Hindlimb muscle (tissue), 1 donor: ENCODE measurements at regions not wholly inside any gene's neighbourhood (a gene's known extent, or its start where the extent isn't known, plus 50 kb on each side); places are given as distances from the start of the nearest gene placed in this dataset.

ENCODE experiments used
- DNase-seq: peaks from one replicate; pipeline ENCODE4 v3.0.0-alpha.2; 2013

DNA sequence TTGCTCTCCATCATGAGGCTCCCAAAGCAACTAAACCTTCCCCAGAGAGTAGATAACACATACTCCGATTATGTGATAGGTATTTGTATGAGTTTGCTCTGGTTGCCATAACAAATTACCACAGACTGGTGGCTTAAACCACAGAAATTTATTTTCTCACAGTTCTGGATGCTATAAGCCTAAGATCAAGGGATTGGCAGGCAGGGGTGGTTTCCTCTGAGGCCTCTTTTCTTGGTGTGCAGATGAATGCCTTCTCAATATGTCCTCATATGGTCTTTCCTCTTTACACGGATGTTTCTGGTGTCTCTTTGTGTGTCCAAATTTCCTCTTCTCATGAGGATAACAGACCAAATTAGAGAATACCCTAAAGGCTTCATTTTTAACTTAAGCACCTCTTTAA is 285.8 kb upstream of the GRIP1 start:
- DNase-seq, result no peak

DNA sequence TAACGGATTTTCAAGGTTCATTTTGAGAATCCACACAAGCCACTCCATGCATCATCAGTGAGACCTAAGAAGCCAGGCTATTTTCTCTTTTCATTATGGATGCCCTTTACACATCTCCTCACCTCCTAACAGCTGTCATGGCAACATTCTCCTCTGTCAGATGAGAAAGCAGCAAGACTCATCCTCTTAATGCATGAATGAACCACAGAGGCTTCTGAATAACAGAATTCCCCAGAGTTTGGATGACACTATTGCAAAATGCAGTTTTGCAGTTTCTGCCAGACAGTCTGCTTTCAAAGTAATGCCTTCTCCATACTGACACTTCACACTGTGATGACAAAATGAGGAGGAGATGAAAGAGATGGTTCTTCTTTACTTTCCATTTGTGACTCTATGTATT is 286.7 kb upstream of the GRIP1 start:
- DNase-seq, result no peak

DNA sequence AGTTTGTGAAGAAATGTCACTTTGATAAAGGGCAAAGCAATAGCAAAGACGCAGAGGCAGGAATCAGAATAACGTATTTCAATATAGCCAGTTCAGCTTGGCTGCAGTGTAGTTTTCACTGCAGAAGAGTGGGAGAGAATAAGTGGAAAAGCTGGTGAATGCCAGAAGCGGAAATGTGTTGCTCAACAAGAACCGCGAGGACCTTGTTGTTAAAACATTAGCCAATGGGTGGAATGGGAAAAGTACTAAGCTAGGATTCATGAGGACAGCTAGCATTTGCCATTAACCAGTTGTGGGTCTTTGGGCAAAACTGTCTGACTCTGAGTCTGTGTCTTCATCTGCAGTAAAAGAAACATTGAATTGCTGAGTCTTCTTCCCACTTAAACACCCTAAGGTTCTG is 292.9 kb upstream of the GRIP1 start:
- DNase-seq, result no peak

DNA sequence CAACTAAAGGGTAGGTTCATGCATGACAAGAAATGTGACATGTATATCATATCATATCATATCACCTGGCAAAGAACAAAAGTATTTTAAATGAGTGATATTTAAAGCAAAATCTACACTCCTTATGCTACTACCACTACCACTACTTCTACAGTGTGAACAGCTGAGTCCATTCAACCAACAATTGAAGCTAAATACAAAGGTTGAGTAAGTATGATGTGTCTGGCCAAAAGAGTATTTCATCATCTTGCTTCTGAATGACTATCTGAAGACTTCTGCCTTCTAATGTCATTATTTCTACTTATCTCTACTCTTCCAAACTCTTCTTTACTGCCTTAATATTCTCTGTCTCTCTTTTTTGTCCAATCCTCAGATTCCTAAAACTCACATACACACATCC is 292.6 kb upstream of the CAND1 start:
- DNase-seq, result no peak

DNA sequence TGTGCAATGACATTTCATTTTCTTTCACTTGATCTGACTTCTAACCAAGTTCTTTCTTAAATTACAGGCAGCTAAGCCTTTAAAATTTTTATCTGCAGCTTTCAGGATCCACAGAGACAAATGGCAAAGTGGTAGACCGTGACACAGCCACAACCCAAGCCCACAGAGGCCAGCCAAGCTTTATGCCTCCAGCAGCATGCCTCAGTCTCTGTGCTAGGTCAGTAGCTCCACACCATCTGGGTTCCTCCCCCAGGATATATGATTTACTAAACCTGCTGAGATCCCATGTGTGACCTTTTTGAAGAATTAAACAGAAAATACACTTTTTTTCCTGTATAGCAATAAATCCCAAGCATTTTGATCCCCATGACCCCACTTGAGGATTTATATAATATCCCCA is 290.4 kb upstream of the CAND1 start:
- DNase-seq, result no peak

DNA sequence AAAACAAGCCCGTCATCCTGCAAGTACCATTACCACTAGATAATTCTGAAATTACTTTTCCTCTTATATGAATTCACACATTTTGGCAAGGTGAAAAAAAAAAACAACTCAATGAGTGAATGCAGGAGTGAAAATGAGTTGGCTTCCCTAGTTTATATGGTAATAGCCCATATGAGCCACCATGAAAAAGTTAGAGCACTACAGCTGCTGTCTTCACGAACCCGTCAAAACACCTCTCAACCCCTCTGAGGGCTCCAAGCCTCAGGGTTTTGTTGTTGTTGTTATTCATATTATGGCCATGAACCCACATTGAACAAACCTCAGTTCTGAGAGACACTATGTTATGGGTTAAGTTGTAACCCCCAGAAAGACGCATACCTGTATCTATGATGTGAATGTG is 289.9 kb upstream of the CAND1 start:
- no peak for DNase-seq

DNA sequence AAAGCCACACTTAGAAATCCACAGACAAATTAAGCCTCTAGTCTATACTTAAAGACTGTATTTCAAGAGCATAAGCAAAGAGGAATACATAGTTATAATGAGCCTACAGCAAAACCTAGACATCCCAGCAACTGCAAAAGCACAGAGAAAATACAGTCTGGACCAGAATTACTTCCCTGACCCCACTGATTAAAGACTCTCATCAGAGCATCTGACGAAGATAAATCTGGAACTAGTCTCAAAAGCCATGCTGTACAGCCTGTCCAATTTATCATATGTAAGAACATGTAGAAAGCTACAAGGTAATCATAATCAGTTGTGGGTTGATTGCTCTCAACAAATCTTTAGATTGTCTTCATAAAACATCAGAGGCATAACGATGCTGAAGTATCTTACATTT is 285.1 kb upstream of the CAND1 start:
- no peak for DNase-seq

DNA sequence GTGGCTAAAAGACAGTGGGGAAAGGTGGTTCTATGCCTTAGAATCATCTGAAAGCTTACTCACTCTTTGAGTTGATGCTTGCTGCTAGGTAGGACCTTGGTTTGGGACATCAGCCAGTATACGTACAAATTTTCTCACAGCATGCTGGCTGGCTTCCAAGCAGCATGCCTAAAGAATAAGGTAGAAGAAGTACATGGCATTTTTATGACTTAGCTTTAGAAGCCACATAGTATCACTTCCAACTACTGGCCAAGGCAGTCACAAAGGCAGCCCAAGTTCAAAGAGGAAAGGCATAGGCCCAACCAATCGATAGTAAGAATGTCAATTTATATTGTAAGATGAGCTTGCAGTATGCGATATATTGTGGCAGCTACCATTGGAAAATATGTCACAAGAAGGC is 284.2 kb upstream of the CAND1 start:
- no peak for DNase-seq

DNA sequence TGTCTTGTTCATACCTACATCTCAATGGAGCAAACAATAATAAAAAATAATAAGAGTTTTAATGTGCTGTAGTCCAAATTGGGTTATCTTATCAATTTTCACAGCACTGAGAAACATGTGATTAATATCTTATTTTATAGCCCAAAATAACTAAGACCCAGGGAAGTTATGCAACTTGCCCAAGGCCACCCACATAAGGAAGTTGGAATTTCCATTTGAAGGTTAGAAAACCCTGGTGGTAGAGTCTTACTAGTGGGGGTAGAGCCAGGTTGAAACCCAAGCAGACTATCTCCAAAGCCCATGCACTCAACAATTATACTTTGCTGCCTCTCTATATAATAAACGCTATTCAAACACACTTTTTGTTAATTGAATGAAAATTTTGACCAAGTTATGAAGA is 270.0 kb upstream of the CAND1 start:
- no peak for DNase-seq

DNA sequence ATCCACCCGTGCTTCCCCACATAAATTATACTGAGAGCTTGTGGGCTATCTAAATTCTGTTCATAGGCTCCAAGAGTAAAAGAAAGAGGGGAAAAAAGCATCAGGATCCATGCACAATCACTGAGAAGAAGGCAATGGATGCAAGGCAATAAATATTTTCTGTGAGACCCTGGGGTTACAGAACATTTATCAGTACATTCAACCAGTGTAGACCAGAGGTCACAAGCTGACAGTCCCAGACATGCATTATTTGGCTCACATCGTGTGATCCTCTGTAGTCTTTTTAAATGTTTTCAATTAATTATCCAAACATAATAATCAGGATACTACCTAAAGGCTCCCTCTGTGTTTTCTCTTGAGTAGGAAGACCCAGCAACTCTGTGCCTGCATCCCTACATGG is 267.9 kb upstream of the CAND1 start:
- DNase-seq, result no peak

DNA sequence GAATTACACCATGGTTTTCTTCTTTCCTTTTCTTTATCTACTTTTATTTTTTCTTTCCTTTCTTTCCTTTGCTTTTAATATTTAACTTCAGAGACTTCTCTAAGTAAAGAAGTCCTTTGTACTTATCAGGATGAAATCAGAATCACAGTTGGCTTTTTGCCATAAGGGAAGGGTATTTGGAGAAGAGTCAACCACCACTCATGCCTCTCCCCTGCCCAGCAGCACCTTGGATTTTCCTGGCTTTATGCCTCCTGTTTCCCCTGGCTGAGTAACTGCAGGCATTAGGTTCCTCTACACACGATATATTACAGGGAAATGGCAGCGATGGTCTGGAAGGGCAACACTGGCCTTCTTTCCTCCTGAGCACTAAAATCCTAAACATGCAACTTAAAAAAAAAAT is 266.4 kb upstream of the CAND1 start:
- DNase-seq, result no peak

DNA sequence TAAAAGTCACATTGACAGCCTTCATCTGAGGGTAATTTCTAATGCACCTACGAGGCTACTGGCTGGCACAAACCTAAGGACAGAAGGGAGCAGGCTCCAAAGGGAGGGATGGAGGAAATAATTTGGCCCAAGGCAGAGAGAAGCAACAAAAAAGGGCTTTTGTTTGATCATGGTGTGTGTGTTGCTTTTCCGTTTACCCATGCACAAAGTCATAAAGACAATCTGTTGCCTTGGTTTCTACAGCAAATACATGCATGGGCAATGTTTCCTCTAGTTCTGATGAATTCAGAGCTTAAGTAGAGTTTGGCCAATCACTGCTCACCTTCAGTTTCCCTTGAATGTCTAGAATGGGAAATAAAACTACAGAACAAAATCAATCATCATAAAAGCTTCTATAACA is 262.5 kb upstream of the CAND1 start:
- DNase-seq, result no peak

DNA sequence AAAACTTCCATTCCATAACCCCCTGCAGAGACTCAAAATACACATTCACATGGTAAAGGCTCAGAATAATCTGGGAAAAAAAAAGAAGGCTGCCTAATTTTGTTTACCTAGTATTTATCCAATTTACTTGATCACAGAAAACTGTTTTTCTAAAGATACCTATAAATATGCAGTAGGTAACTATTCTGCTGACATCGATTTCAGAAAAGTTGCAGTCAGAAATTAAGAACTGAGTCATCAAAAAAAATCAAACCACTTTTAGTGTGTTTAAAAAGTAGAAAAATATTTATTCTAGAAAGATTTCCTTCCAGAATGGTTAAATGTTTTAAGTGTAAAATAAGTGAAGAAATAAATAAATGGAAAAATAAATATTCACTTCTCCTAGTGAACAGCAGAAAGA is 254.5 kb upstream of the CAND1 start:
- DNase-seq, result no peak

DNA sequence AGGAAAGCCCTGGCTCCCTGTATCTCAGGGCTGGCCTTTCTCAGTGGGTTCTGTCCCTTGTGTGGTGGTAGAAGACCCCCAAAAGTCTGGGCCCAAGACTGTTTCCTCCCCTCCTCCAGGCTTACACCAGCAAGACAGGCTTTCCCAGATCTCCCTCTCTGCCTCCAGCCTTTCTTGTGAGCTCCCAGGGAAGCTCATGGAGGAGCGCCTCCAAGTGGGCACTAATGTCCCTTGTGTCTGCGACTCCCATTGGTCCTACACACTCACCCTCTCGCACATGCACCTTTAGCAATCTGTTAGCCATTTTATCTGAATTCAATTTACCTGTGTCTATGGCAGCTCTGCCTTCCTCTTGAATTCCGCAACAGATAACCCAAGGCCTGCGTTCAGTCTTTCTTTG is 251.1 kb upstream of the CAND1 start:
- DNase-seq, result no peak

DNA sequence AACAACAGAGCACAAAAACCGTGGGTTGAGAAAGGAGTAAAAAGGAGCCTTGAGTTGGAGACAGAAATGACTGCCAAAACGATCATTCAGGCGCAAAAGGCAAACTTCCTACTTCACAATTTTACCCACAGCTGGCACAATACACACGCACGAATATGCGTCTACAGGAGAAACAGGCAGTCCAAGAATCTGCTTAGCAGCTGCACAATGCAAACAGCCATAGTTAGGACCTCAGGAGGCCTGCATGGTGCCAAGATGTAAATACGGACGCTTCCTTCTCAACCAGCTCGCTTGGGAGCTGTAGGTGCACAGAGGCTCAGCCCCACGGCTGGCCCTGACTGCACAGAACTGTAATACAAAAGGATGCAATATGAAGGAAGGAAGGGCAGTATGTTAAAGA is 250.1 kb upstream of the CAND1 start:
- DNase-seq, result no peak

DNA sequence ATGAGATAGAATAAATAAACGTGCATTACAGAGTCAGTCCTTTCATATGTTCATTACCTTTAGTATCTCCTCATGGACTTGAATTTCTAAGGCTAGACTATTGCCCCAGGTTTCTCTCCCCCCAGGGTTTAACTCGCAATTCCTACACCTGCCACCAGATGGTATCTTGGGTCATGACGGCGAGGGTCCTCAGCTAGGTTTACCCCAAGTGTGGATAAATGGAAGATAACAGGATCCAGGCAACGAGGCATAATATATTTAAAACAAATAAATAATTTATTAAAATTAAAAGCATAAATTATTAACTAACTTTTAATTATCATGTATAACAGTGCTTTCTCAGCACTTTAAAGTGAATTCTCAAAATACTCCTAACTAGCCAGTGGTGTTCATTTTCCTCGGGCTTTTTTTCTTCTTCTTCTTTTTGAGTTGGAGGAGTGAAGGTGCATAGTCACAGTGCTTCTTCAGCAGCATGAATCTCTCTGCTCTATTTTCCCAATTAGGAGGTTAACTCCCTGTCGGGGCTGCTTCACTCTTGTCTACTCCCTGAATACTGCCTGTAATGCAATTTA is 243.5 kb upstream of the CAND1 start:
- no peak for DNase-seq

DNA sequence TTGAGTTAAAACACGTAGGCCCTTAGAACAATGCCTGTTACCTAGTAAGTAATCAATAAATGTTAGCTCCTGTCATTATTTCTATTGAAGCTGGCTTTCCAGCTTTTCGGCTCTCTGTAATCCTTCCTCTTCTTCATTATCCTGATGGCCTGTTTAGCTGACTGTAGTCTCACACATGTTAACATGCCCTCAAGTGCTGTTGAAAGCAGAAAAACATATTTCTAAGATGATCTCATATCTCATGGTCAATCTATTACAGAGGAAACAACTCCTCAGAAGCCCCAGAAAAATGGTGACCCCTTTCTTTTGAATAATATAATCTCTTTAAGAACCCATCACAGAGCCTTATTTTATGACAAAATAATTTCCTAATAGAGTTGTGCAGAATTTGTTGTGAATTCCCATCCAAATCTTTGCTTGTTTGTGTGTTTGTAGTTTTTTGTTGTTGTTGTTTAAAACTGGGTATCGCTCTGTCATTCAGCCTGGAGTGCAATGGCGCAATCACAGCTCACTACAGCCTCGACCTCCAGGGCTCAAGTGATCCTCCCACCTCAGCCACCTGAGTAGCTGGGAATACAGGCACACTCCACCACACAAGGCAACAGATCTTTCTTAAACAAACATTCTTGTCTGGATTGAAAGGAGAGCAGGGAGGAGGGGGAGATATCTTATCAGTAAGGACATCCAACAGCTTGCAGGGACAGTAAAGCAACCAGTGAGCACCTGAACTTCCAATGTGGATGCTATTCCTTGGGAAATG is 242.5 kb upstream of the CAND1 start:
- no peak for DNase-seq

DNA sequence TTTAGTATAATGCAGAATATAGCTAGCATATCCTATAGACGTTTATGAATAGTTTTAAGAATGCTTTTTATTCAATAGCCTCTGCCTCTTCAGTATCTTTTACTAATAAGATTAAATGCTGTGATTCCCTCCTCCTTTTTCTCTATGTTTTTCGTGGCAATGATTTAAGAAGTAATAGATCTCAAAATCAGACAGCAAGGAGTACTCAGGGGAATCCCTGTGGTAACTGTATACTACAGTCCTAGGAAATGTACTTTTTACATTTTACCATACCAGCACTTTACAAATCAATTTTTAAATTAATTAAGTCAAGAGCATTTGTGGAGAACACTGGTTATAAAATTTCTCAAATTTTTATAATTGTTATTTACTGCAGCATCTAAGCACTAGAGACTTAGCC is 240.6 kb upstream of the CAND1 start:
- no peak for DNase-seq

DNA sequence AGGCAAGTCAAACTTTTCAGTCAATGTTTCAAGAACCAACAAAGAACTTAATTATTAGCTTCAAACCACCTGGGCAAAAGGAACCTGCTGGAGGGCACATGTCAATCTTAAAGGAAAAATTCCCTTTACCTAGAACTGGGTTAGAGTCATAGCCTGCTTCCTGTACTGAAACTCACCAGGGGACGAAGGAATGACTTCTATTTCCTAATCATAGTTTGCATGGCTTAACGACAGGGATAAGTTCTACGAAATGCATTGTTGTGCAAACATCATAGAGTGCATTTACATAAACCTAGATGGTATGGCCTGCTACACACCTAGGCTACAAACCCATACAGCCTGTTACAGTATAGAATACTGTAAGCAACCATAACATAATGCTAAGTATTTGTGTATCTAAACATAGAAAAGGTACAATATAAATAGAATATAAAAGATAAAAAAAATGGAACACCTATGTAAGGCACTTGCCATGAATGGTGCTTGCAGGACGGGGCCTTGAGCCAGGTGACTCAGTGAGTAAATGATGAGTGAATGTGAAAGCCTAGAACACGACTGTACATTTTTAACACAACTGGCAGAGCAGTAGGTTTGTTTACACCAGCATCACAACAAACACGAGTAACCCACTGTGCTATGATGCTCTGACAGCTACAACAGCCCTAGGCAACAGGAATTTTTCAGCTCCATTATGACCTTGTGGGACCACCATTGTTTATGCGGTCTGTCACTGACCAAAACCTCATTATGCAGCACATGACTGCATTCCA is 234.9 kb upstream of the CAND1 start:
- no peak for DNase-seq

DNA sequence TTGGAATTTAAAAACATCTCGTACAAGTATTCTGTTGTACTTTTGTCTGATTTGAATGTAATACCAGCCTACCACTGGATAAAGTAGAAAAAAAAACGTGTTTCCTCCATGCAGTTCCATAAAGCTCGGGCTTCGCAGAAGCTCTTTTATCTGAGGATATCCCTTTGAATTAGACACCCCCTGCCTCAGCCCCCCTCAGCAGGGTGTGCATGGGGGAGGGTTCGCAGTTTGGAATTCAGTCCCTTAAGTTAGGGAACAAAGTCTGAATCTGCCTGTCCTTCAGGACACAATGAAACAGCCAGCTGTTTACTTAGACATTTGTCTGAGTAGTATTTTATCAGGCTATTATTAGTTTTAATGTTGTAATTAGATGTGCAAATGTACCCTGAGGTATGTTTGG is 234.0 kb upstream of the CAND1 start:
- DNase-seq, result no peak

DNA sequence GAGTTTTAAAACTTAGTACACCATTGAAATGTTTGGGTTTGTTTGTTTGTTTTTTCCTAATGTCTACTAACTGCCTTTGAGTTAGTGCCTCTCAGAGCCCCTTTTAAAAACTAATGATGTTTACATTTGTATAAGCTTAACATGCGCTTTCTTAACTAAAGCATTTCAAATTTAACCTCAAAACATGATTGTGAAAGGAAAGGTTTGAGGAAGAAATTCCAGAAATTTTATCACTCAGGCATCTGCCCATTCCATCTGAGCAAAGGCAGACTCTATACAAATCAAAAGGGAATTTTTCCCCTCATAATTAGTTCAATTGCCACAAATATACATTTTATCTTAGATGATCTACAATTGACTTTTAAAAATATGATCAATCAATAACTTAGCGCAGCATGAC is 230.7 kb upstream of the CAND1 start:
- no peak for DNase-seq

DNA sequence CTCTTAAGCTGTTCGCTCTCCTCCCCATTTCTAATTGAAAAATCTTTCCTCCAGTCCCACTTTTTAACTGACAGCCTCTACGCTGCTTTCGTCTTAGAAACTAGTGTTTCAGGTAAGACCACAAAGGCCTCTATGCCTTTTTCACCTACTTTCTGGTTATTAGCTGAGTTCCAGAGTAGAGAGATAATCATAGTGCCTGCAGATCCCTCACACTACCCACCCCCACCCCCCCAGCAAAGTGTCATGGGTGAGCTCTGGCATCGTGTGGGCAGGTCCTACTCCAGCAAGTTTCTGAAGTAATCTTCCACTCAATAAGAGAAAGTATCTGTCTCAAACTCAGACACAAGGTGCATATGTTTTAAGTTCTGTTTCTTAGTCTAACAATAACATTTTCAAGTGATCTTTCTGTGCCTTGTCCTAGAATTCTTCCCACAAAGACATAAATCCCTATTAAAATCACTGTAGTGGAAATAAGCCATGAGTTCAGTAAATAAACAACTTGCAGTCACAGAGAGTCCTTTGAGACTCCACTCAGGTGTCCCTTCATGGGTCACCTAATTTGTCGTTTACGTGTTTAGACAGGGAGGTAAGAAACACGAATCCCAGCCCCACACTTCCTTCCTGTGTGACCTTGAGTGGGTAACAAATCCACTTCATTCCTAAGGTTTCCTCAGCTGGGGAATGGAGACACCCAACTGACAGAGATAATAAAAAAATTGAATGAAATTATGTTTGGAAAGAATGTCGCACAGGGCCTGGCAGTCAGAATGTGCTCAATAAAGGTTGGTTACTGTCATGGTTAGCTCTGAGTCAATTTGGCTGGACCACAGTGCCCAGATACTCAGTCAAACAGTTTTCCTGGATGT is 228.9 kb upstream of the CAND1 start:
- no peak for DNase-seq

DNA sequence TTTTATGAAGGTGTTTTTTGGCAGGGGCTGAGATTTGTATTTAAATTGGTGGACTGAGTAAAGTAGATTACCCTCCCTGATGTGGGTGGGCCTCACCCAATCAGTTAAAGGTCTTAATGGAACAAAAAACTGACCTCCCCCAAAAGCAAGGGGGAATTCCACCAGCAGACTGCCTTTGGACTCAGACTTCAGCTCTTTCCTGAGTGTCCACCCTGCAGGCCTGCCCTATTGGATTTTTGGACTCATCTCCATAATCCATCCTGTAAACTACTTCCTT is 228.4 kb upstream of the CAND1 start:
- DNase-seq, result no peak
